ENCODE measurements at regions not wholly inside any gene's neighbourhood (a gene's known extent, or its start where the extent isn't known, plus 50 kb on each side); places are given as distances from the start of the nearest gene placed in this dataset.

DNA sequence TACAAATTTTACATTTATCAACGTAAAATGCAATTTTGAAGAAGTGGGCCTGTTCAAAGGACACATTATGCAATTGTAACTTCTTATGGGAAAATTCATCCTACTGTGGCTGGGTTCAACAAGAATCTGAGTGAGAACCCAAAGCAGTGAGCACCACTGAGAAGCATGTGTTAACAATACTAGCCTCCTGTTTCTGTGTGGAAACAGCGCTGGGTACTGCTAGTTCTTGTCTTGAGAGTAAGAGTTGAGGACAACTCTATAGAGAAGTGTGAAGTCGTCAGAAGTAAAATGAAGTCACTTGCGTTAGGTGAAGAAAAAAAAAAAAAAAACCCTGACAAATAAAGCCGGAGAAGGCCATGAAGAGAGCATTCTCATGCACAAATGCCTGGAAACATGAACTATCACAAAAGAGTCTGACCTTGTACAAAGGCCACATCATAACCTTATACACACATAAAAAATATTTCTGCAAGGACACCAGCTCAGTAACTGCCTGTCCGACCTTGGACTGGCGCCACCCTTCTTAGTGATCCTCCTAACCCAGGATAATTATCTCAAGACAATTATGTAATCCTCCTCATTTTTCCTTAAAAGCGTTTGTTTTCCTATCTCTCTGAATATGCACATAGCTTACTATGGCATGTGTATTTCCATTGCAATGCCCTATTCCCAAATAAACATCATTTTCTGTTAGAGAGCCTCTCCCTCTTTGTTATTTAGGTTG lies 554.9 kb downstream of the HTR7 start:
- Histone ChIP-seq H3K4ac (ENCODE audit: low read length) (no peak overlapping the region), H3K4me3 (ENCODE audit: low read length in 2 of 2) (no peak overlapping the region), H3K14ac (ENCODE audit: low read length) (no peak overlapping the region), H3K9me3 (replicated peaks in 1 of 2; ENCODE audit: control insufficient read depth in 2 of 2, insufficient read depth in 1 of 2, low read depth in 1 of 2, low read length in 2 of 2) (no peaks in the 10 kb centered on the region), H3K9ac (ENCODE audit: low read depth, low read length, poor library complexity) (no peak overlapping the region), H2BK120ac (ENCODE audit: low read depth, low read length) (no peak overlapping the region), H3K4me2 (ENCODE audit: insufficient read depth, low read length, poor library complexity, severe bottlenecking) (no peak overlapping the region), H3K36me3 (replicated peaks in 1 of 2; ENCODE audit: control insufficient read depth in 2 of 2, insufficient read depth in 2 of 2, low read length in 2 of 2) (no peaks in the 10 kb centered on the region), H3K18ac (ENCODE audit: low read length) (no peak overlapping the region), H3K23ac (ENCODE audit: low read depth, low read length, poor library complexity) (no peak overlapping the region), H4K91ac (ENCODE audit: low read depth, low read length, poor library complexity) (no peak overlapping the region), H2AFZ (ENCODE audit: low read length) (no peak overlapping the region), H2BK15ac (ENCODE audit: low read length) (no peak overlapping the region), H3K27me3 (ENCODE audit: control insufficient read depth in 3 of 3, insufficient read depth in 3 of 3, low read depth in 1 of 3, low read length in 3 of 3) (no peaks in the 10 kb centered on the region), H2BK12ac (ENCODE audit: low read length) (no peak overlapping the region), H3K4me1 (ENCODE audit: control insufficient read depth in 2 of 2, insufficient read depth in 1 of 2, low read depth in 1 of 2, low read length in 2 of 2) (peaks cover 0 to 4% of the 10 kb centered on the region in 2 donors), H3K27ac (replicated peaks; ENCODE audit: low read length) (no peak overlapping the region), H2BK5ac (ENCODE audit: low read length) (no peak overlapping the region), H2AK5ac (ENCODE audit: low read depth, low read length) (no peak overlapping the region), H4K8ac (ENCODE audit: low read depth, low read length) (no peak overlapping the region), H3K79me1 (ENCODE audit: low read depth, low read length) (no peaks in the 10 kb centered on the region)
- no peak for DNase-seq (ENCODE audit: low spot score)
- WGBS, 2 donors (ENCODE audit: extremely low coverage in 2 of 2, insufficient read length in 2 of 2, insufficient replicate concordance in 1 of 2): no CpG with 5 or more reads among the region's 8 CpGs

GRCh38 chr10:90304533-90304932 lies 553.3 kb downstream of the HTR7 start:
- H3K27me3 ChIP-seq (ENCODE audit: control insufficient read depth in 3 of 3, insufficient read depth in 3 of 3, low read depth in 1 of 3, low read length in 3 of 3): no peaks in the 10 kb centered on the region
- no peak overlapping the region for H2BK12ac ChIP-seq (ENCODE audit: low read length)
- no peak for DNase-seq (ENCODE audit: low spot score)
- no peak overlapping the region for H3K4me2 ChIP-seq (ENCODE audit: insufficient read depth, low read length, poor library complexity, severe bottlenecking)
- no peak overlapping the region for H2BK120ac ChIP-seq (ENCODE audit: low read depth, low read length)
- H2BK5ac ChIP-seq (ENCODE audit: low read length): no peak overlapping the region
- peaks cover 0 to 4% of the 10 kb centered on the region in 2 donors for H3K4me1 ChIP-seq (ENCODE audit: control insufficient read depth in 2 of 2, insufficient read depth in 1 of 2, low read depth in 1 of 2, low read length in 2 of 2)
- H3K4ac ChIP-seq (ENCODE audit: low read length): no peak overlapping the region
- no peak overlapping the region for H2BK15ac ChIP-seq (ENCODE audit: low read length)
- H3K9me3 ChIP-seq (replicated peaks in 1 of 2; ENCODE audit: control insufficient read depth in 2 of 2, insufficient read depth in 1 of 2, low read depth in 1 of 2, low read length in 2 of 2): no peaks in the 10 kb centered on the region
- H3K14ac ChIP-seq (ENCODE audit: low read length): no peak overlapping the region
- H3K23ac ChIP-seq (ENCODE audit: low read depth, low read length, poor library complexity): no peak overlapping the region
- WGBS, 2 donors (ENCODE audit: extremely low coverage in 2 of 2, insufficient read length in 2 of 2, insufficient replicate concordance in 1 of 2): no CpG with 5 or more reads among the region's 1 CpG
- H2AK5ac ChIP-seq (ENCODE audit: low read depth, low read length): no peak overlapping the region
- H3K4me3 ChIP-seq (ENCODE audit: low read length in 2 of 2): no peak overlapping the region
- H3K79me1 ChIP-seq (ENCODE audit: low read depth, low read length): no peaks in the 10 kb centered on the region
- H4K8ac ChIP-seq (ENCODE audit: low read depth, low read length): no peak overlapping the region
- H3K36me3 ChIP-seq (replicated peaks in 1 of 2; ENCODE audit: control insufficient read depth in 2 of 2, insufficient read depth in 2 of 2, low read length in 2 of 2): no peaks in the 10 kb centered on the region
- H4K91ac ChIP-seq (ENCODE audit: low read depth, low read length, poor library complexity): no peak overlapping the region
- H3K18ac ChIP-seq (ENCODE audit: low read length): no peak overlapping the region
- no peak overlapping the region for H3K27ac ChIP-seq (replicated peaks; ENCODE audit: low read length)
- H3K9ac ChIP-seq (ENCODE audit: low read depth, low read length, poor library complexity): no peak overlapping the region
- H2AFZ ChIP-seq (ENCODE audit: low read length): no peak overlapping the region

- no peak overlapping the region for H4K8ac ChIP-seq (ENCODE audit: low read depth, low read length)
- no peak overlapping the region for H2BK12ac ChIP-seq (ENCODE audit: low read length)
- no peak overlapping the region for H3K4me2 ChIP-seq (ENCODE audit: insufficient read depth, low read length, poor library complexity, severe bottlenecking)
Measured at GRCh38 chr10:90306187-90306586, 551.7 kb downstream of the HTR7 start.

GRCh38 chr10:90308223-90308622 lies 549.6 kb downstream of the HTR7 start:
- H3K4ac ChIP-seq (ENCODE audit: low read length): no peak overlapping the region
- no peak overlapping the region for H2AK5ac ChIP-seq (ENCODE audit: low read depth, low read length)
- no peak overlapping the region for H3K14ac ChIP-seq (ENCODE audit: low read length)
- no peak overlapping the region for H3K4me3 ChIP-seq (ENCODE audit: low read length in 2 of 2)
- no peak overlapping the region for H3K27ac ChIP-seq (replicated peaks; ENCODE audit: low read length)
- no peak overlapping the region for H3K9ac ChIP-seq (ENCODE audit: low read depth, low read length, poor library complexity)
- no peak overlapping the region for H2AFZ ChIP-seq (ENCODE audit: low read length)
- no peak overlapping the region for H3K23ac ChIP-seq (ENCODE audit: low read depth, low read length, poor library complexity)
- H3K9me3 ChIP-seq (replicated peaks in 1 of 2; ENCODE audit: control insufficient read depth in 2 of 2, insufficient read depth in 1 of 2, low read depth in 1 of 2, low read length in 2 of 2): no peaks in the 10 kb centered on the region
- no peaks in the 10 kb centered on the region for H3K27me3 ChIP-seq (ENCODE audit: control insufficient read depth in 3 of 3, insufficient read depth in 3 of 3, low read depth in 1 of 3, low read length in 3 of 3)
- no peak overlapping the region for H2BK5ac ChIP-seq (ENCODE audit: low read length)
- no peak overlapping the region for H2BK120ac ChIP-seq (ENCODE audit: low read depth, low read length)
- H4K91ac ChIP-seq (ENCODE audit: low read depth, low read length, poor library complexity): no peak overlapping the region
- DNase-seq (ENCODE audit: low spot score): no peak
- no peak overlapping the region for H2BK15ac ChIP-seq (ENCODE audit: low read length)
- H3K79me1 ChIP-seq (ENCODE audit: low read depth, low read length): no peaks in the 10 kb centered on the region
- H4K8ac ChIP-seq (ENCODE audit: low read depth, low read length): no peak overlapping the region
- no peak overlapping the region for H3K4me2 ChIP-seq (ENCODE audit: insufficient read depth, low read length, poor library complexity, severe bottlenecking)
- no peak overlapping the region for H3K18ac ChIP-seq (ENCODE audit: low read length)
- no peaks in the 10 kb centered on the region for H3K4me1 ChIP-seq (ENCODE audit: control insufficient read depth in 2 of 2, insufficient read depth in 1 of 2, low read depth in 1 of 2, low read length in 2 of 2)
- H2BK12ac ChIP-seq (ENCODE audit: low read length): no peak overlapping the region
- no peaks in the 10 kb centered on the region for H3K36me3 ChIP-seq (replicated peaks in 1 of 2; ENCODE audit: control insufficient read depth in 2 of 2, insufficient read depth in 2 of 2, low read length in 2 of 2)
- WGBS, 2 donors (ENCODE audit: extremely low coverage in 2 of 2, insufficient read length in 2 of 2, insufficient replicate concordance in 1 of 2): no CpG with 5 or more reads among the region's 7 CpGs

More at GRCh38 chr10:90306187-90306586, 551.7 kb downstream of the HTR7 start:
- H3K23ac ChIP-seq (ENCODE audit: low read depth, low read length, poor library complexity): no peak overlapping the region
- H3K4me3 ChIP-seq (ENCODE audit: low read length in 2 of 2): no peak overlapping the region
- H3K36me3 ChIP-seq (replicated peaks in 1 of 2; ENCODE audit: control insufficient read depth in 2 of 2, insufficient read depth in 2 of 2, low read length in 2 of 2): no peaks in the 10 kb centered on the region
- DNase-seq (ENCODE audit: low spot score): no peak
- peaks cover 0 to 4% of the 10 kb centered on the region in 2 donors for H3K4me1 ChIP-seq (ENCODE audit: control insufficient read depth in 2 of 2, insufficient read depth in 1 of 2, low read depth in 1 of 2, low read length in 2 of 2)
- no peak overlapping the region for H2BK15ac ChIP-seq (ENCODE audit: low read length)
- H3K27ac ChIP-seq (replicated peaks; ENCODE audit: low read length): no peak overlapping the region
- no peak overlapping the region for H3K4ac ChIP-seq (ENCODE audit: low read length)
- H3K18ac ChIP-seq (ENCODE audit: low read length): no peak overlapping the region
- no peak overlapping the region for H2BK120ac ChIP-seq (ENCODE audit: low read depth, low read length)
- no peaks in the 10 kb centered on the region for H3K9me3 ChIP-seq (replicated peaks in 1 of 2; ENCODE audit: control insufficient read depth in 2 of 2, insufficient read depth in 1 of 2, low read depth in 1 of 2, low read length in 2 of 2)
- no CpG with 5 or more reads among the region's 1 CpG for WGBS, 2 donors (ENCODE audit: extremely low coverage in 2 of 2, insufficient read length in 2 of 2, insufficient replicate concordance in 1 of 2)
- H3K27me3 ChIP-seq (ENCODE audit: control insufficient read depth in 3 of 3, insufficient read depth in 3 of 3, low read depth in 1 of 3, low read length in 3 of 3): no peaks in the 10 kb centered on the region
- H2AK5ac ChIP-seq (ENCODE audit: low read depth, low read length): no peak overlapping the region
- H3K79me1 ChIP-seq (ENCODE audit: low read depth, low read length): no peaks in the 10 kb centered on the region
- H2BK5ac ChIP-seq (ENCODE audit: low read length): no peak overlapping the region
- H2AFZ ChIP-seq (ENCODE audit: low read length): no peak overlapping the region
- no peak overlapping the region for H4K91ac ChIP-seq (ENCODE audit: low read depth, low read length, poor library complexity)
- H3K14ac ChIP-seq (ENCODE audit: low read length): no peak overlapping the region
- H3K9ac ChIP-seq (ENCODE audit: low read depth, low read length, poor library complexity): no peak overlapping the region

Measured in neuronal stem cell (in vitro differentiated cells).